Activated T-cell treated with anti-CD3 and anti-CD28 coated beads, Interleukin-2, amount 50 U/mL, for 4 hours (primary cell): ENCODE measurements at regions not wholly inside any gene's neighbourhood (a gene's known extent, or its start where the extent isn't known, plus 50 kb on each side); places are given as distances from the start of the nearest gene placed in this dataset.
A peak's percentile ranks its signal among the peaks of the same experiment; 100 is the strongest.
"Not testable (repeated sequence)": the region's sequence is repeated elsewhere in the genome, so short reads cannot be mapped to it uniquely, and the experiment has no call there.

Source experiments
- ATAC-seq, 2 donors: fragments of 200-7000 bp; cut with Tn5 transposase; one replicate each; pipeline ENCODE4 v1.10.0; 2021
- DNase-seq: peaks from one replicate; pipeline ENCODE4 v3.0.0-alpha.2; 2020
- H3K27me3 Mint-ChIP-seq: one replicate; pipeline ENCODE4 v1.8.0; 2021; ENCODE audit warnings: low read depth, mixed read lengths
- H3K36me3 Mint-ChIP-seq: one replicate; pipeline ENCODE4 v1.8.0; 2022; ENCODE audit warnings: mixed read lengths; ENCODE audit not compliant: insufficient read depth
- H3K4me1 Mint-ChIP-seq: one replicate; pipeline ENCODE4 v1.8.0; 2021; ENCODE audit warnings: low read depth, mixed read lengths
- H3K4me3 Mint-ChIP-seq: one replicate; pipeline ENCODE4 v1.8.0; 2021; ENCODE audit warnings: mild to moderate bottlenecking, moderate library complexity, mixed read lengths
- H3K9me3 Mint-ChIP-seq: one replicate; pipeline ENCODE4 v1.8.0; 2021; ENCODE audit warnings: mixed read lengths

DNA sequence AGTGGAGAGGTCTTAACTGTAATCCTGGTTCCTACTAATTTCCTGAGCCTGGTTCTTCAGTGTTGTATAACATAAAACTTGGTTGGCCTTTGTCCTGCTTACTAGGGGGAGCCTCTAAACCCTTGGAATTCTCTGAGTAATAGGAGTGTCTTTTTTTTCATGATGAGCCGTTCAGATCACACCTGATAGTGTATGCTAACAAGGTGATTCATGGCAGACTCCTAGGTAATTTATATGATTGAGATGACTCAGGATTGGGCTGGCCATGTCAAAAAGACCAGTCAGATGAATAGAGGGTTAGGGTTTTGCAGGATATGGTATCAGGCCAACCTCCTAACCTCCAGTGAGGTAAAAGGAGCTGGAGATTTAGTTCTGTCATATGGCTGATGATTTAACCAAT, 135.8 kb upstream of the KLF12 start:
- Mint-ChIP-seq H3K4me1 (peaks cover 25% of the 10 kb centered on the region), H3K4me3 (no peak overlapping the region), H3K36me3 (peaks cover 17% of the 10 kb centered on the region), H3K27me3 (no peaks in the 10 kb centered on the region), H3K9me3 (peaks cover 16% of the 10 kb centered on the region)
- DNase-seq (no peak), ATAC-seq (peak in 1 of 2 donors; percentile 27)

DNA sequence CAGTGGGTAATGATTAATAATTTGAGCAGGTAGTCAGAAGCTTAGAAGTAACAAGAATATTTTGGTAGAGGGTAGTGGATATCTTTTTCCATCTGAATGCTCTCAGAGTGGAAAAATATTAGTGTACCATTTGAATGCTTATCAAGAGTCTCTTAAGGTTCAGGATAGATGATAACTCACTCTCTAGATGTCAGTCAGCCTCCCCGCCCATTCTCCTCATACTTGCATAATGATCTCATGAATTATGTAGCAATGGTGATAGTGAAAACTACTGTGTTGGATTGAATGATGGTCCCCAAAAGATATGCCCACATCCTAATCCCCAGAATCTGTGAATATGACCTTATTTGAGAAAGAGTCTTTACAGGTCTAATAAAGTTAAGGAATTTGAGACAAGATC, 132.7 kb upstream of the KLF12 start:
- H3K36me3 Mint-ChIP-seq = peaks cover 18% of the 10 kb centered on the region
- H3K27me3 Mint-ChIP-seq = no peaks in the 10 kb centered on the region
- no peak overlapping the region for H3K4me3 Mint-ChIP-seq
- DNase-seq (no peak), ATAC-seq (no peak)
- H3K9me3 Mint-ChIP-seq = peaks cover 23% of the 10 kb centered on the region
- peaks cover 4% of the 10 kb centered on the region for H3K4me1 Mint-ChIP-seq

DNA sequence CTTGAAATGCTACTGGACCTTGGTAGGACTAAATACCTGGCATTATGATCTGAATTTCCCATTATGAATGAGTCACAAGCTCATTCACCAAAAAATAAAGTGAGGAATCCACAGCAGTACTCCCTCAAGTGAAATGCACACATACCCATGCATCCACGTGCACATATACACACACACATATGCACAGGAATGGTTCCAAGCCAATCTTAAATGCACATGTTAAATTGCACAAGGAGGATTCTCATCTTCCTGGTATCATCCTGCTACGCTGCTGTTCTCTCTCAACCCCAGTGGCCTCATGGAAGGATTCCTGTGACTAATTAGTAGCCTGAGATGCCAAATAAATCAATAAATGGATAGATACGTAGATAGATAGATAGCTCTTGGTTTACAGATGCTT, 132.1 kb upstream of the KLF12 start:
- peaks cover 4% of the 10 kb centered on the region for H3K4me1 Mint-ChIP-seq
- H3K27me3 Mint-ChIP-seq = no peaks in the 10 kb centered on the region
- H3K36me3 Mint-ChIP-seq = peaks cover 16% of the 10 kb centered on the region
- H3K9me3 Mint-ChIP-seq = peaks cover 23% of the 10 kb centered on the region
- no peak overlapping the region for H3K4me3 Mint-ChIP-seq
- DNase-seq = no peak
- ATAC-seq = no peak

DNA sequence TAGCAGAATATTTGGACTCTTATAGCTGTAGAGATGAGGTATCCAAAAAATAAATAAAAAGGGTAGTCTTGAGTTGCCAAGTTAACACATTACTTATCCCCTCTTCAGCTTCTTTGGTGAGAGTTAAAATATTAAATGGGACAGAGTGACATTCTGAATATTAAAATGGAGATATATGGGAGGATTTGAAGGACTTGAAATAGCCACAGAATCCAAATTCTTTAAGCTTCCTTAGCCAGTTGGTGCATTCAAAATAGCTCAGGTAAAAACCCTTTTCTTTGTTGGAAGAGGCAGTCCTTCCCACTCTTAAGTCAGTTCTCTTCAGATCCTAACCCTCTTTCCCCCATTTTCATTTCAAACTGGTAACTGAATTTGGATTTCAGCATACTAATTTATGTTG, 130.1 kb upstream of the KLF12 start:
- no peaks in the 10 kb centered on the region for H3K27me3 Mint-ChIP-seq
- H3K4me1 Mint-ChIP-seq = peaks cover 8% of the 10 kb centered on the region
- DNase-seq = no peak
- H3K9me3 Mint-ChIP-seq = peaks cover 23% of the 10 kb centered on the region
- H3K4me3 Mint-ChIP-seq = no peak overlapping the region
- no peak for ATAC-seq
- peaks cover 9% of the 10 kb centered on the region for H3K36me3 Mint-ChIP-seq

DNA sequence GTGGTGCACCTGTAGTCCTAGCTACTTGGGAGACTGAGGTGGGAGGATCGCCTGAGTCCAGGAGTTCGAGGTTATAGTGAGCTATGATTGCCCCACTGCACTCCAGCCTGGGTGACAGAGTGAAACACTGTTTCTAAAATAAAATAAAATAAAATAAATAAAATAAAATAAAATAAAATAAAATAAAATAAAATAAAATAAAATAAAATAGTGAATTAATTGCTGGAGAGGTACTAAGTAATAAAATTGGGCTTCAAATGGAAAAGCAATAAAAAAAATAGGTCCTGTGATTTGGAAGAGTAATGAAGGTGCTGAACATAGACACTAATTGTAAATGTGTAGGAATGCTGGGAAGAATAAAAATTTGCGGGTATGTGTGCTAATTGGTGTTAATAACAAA, 126.2 kb upstream of the KLF12 start:
- H3K4me3 Mint-ChIP-seq, DNase-seq, ATAC-seq, H3K27me3 Mint-ChIP-seq: not testable (repeated sequence)
- peaks cover 13% of the 10 kb centered on the region for H3K9me3 Mint-ChIP-seq
- H3K36me3 Mint-ChIP-seq = peaks cover 11% of the 10 kb centered on the region
- H3K4me1 Mint-ChIP-seq = peaks cover 43% of the 10 kb centered on the region

DNA sequence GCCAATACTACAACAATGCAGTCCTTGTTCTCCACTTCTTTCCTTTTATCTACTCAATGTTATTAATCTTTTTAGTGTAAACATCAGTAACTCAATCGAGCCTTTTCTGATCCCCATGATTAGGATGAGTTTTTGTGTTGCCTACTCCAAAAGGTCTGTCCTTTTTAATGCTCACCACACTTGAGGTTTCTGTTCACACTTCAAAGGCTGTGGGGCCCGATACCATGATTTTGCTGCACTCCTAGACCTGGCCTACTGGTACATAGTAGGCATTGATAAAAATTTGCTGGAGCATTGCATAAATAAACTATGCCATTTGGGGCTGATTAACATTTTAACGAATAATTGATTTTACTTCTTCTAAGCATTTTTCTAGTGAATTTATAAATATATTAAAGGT, 125.4 kb upstream of the KLF12 start:
- ATAC-seq = no peak
- Mint-ChIP-seq H3K4me3 (no peak overlapping the region), H3K36me3 (peaks cover 9% of the 10 kb centered on the region), H3K27me3 (no peaks in the 10 kb centered on the region), H3K4me1 (peaks cover 46% of the 10 kb centered on the region), H3K9me3 (peaks cover 9% of the 10 kb centered on the region)
- DNase-seq = no peak

DNA sequence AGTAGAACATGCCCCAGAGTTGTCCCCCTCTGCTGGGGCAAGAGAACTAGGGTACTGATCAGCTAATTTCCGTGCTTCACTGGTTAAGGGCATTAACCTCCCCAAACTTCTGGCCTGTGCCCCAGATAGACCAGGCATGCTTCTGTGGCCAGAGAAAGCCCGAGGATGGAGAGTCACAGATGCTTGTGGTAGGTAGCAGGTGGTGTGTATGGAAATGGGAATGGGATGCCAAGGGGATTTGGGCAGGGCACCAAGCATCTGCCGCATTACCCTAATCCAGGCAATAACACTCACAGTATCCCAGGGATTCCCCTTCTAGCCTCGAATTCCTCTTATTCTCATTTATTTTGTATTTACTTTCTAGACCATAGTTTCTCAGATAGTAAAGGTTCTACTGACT, 124.8 kb upstream of the KLF12 start:
- Mint-ChIP-seq H3K4me3 (no peak overlapping the region), H3K36me3 (peaks cover 9% of the 10 kb centered on the region), H3K9me3 (peaks cover 5% of the 10 kb centered on the region), H3K27me3 (no peaks in the 10 kb centered on the region), H3K4me1 (peaks cover 52% of the 10 kb centered on the region)
- DNase-seq (no peak), ATAC-seq (no peak)

DNA sequence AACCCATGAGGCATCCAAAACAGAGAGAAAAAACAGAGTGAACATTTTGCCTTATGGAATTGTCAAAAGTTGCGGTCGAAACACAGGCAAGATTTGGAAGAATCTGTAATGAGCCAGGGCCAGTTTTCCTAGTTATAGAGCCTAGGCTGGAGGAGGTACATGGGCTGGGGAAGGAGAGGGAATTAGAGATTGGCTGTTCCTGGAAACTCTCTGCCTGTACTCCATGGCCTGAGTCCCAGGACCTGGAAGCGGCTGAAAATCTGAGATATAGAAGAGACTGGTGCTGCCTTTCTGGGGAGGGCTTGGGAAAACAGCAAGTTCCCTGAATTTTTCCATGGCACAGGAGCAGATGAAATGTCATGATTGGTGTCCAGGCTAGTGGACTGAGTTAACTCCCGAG, 122.8 kb upstream of the KLF12 start:
- ATAC-seq (no peak), DNase-seq (no peak)
- no peaks in the 10 kb centered on the region for H3K27me3 Mint-ChIP-seq
- peaks cover 72% of the 10 kb centered on the region for H3K4me1 Mint-ChIP-seq
- no peaks in the 10 kb centered on the region for H3K9me3 Mint-ChIP-seq
- H3K36me3 Mint-ChIP-seq = peaks cover 9% of the 10 kb centered on the region
- no peak overlapping the region for H3K4me3 Mint-ChIP-seq

DNA sequence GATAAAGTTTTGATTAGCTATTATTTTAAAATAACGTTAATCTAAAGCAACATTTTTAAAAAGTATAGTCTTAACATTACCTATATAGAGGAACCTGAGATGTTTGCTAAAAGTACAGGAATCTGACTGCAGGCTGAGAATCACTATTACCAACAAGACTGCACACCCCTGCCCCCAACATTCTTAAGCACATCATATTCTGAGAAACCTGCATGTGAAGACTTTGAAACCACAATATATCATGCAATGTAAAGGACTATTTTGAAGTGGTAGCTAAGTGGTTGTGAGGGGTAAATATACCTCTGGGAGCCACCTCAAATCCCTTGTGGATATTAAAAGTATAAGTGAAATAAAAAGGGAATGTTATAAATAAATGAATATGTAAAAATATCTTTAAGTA, 119.0 kb upstream of the KLF12 start:
- ATAC-seq (peak in 1 of 2 donors; percentile 54), DNase-seq (no peak)
- H3K4me3 Mint-ChIP-seq = no peak overlapping the region
- H3K9me3 Mint-ChIP-seq = no peaks in the 10 kb centered on the region
- H3K4me1 Mint-ChIP-seq = peaks cover 88% of the 10 kb centered on the region
- no peaks in the 10 kb centered on the region for H3K27me3 Mint-ChIP-seq
- H3K36me3 Mint-ChIP-seq = peaks cover 14% of the 10 kb centered on the region

DNA sequence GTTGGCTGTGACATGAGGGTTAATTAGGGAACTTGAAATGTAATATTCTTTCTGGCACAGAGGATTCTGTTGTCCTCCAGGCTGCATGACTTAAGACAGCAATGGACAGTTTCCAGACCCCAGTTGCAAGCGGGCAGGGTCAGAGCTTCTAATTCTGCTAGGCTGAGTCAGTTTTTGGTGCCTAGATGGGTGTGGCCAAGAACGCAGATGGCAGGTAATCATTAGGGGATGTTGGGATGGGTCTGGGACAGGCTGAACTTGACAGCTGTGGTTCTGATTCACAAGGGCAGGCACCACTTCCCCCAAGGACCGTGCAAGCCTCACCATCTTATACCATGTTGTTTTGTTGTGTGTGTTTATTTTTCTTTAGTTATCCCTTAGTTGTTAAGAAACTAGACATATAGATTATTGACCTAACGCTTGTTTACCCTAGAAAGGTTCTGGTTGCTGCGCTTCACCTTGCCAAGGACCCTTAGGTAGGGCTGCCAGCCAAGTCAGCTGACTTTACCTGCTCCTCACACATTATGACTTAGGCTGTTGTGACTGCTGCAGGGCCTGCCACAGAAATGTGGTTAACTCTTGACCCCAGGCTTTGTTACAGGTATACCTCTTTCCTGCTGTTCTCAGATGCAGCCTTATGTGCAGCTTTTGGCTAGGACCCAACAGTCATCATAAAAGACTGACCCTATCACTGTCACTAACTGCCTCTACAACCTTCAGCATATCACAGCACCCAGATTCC, 117.7 kb upstream of the KLF12 start:
- no peak overlapping the region for H3K4me3 Mint-ChIP-seq
- no peaks in the 10 kb centered on the region for H3K9me3 Mint-ChIP-seq
- H3K4me1 Mint-ChIP-seq = peaks cover 86% of the 10 kb centered on the region
- DNase-seq = no peak
- no peaks in the 10 kb centered on the region for H3K27me3 Mint-ChIP-seq
- H3K36me3 Mint-ChIP-seq = peaks cover 11% of the 10 kb centered on the region
- no peak for ATAC-seq

DNA sequence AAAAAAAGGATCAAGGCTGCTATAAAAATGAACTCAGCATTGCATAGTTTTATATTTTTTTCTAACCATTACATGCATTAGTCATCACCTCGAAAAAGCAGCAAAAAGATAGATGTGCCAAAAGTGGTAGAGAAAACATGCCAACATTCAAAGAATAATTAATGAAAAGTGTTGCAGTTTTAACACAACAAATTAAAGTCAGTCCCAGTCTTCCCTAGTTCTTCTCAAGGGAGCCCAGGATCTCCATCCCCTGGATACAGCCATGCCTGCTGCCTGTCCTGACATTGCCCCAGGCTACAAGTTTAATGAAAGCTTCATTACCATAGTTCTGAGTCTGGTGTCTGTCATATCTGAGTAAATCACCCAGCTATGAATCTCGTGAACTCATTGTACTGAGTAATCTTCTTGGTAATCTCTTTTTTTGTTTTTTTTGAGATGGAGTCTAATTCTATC, 116.6 kb upstream of the KLF12 start:
- DNase-seq = no peak
- peak; percentile 70 to 71 for ATAC-seq
- Mint-ChIP-seq H3K4me3 (no peak overlapping the region), H3K9me3 (no peaks in the 10 kb centered on the region), H3K36me3 (peaks cover 5% of the 10 kb centered on the region), H3K27me3 (no peaks in the 10 kb centered on the region), H3K4me1 (peaks cover 88% of the 10 kb centered on the region)

DNA sequence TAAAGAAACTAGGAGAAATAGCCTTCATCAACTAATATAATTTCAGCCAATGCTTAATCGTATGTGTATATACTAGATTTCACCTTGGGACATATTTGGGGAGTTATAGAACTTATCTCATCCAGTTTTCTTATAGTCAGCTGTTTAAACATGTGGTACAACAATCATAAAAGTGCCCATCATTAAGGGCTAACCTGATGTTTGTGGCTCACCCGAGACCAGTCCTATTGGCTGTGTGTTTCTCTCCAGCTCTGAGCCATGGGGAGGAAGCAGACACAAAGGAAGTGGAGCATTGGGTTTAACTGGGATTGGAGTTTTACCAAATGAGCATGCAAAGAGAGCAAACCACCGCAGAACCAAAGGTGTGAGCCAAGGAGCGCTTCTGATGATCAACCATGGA, 114.3 kb upstream of the KLF12 start:
- Mint-ChIP-seq H3K27me3 (no peaks in the 10 kb centered on the region), H3K9me3 (no peaks in the 10 kb centered on the region), H3K4me1 (peaks cover 95% of the 10 kb centered on the region), H3K36me3 (peaks cover 5% of the 10 kb centered on the region), H3K4me3 (no peak overlapping the region)
- DNase-seq (no peak), ATAC-seq (no peak)

DNA sequence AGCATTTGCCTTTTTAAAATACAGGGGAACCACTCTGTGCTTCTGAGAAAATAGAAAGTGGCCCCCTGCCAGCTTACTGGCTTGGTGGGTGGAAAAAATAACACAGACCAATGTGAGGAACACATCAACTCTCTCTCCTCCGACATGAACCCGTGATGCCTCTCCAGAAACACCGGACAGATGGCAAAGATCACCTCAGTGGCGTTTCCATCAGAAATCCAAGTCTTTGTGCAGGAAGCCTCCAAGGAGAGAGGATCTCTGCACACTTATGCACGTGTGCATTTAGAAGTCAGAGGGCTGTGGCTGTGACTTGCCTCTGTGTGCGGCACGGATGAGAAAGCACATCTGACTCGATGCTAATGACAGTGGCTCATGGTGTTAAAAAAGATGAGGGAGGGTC, 112.3 kb upstream of the KLF12 start:
- peaks cover 94% of the 10 kb centered on the region for H3K4me1 Mint-ChIP-seq
- H3K4me3 Mint-ChIP-seq = peak overlapping the region; percentile 58
- H3K36me3 Mint-ChIP-seq = peaks cover 9% of the 10 kb centered on the region
- peaks cover 3% of the 10 kb centered on the region for H3K9me3 Mint-ChIP-seq
- no peaks in the 10 kb centered on the region for H3K27me3 Mint-ChIP-seq
- DNase-seq (peak; percentile 36), ATAC-seq (peak in 1 of 2 donors; percentile 4)

DNA sequence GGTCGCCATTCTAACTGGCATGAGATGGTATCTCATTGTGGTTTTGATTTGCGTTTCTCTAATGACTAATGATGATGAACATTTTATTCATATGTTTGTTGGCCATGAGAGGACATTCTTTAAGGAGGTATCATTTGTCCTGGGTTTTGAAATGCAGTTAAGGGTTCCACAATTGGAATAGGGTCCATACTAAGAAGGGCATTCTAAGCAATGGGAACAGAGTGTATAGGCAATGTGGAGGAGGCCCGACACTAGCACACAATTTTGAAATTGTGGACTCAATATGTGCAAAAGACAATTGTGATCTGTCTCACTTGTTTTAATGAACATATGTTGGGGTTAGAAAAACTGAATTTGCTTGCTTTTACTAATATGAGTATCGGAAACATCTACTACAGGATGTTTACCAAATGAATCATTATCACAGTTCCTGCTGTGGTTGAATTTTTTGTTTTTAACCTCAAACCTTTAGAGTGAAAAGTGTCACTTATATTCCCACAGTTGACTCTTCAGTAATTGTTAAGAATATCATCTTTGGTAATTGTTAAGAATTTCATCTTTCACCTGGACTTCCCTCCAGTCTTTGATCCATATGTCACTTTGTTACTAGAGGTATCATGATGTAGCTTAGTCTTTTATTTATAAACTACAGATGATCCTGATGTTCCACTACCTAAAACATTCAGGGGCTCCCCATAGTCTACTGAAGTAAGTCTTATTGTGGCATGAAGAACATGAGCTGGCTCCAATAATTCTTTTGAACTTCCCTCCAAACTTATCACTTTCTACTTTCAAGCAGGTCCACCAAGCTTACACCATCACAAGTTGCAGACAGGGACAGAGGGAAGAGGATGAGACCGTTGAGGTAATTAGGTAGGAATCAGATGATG, 109.7 kb upstream of the KLF12 start:
- peaks cover 3% of the 10 kb centered on the region for H3K9me3 Mint-ChIP-seq
- no peaks in the 10 kb centered on the region for H3K27me3 Mint-ChIP-seq
- ATAC-seq (peak; percentile 78 to 82), DNase-seq (no peak)
- H3K4me1 Mint-ChIP-seq = peaks cover 72% of the 10 kb centered on the region
- peak overlapping the region; percentile 54 for H3K4me3 Mint-ChIP-seq
- H3K36me3 Mint-ChIP-seq = peaks cover 4% of the 10 kb centered on the region

DNA sequence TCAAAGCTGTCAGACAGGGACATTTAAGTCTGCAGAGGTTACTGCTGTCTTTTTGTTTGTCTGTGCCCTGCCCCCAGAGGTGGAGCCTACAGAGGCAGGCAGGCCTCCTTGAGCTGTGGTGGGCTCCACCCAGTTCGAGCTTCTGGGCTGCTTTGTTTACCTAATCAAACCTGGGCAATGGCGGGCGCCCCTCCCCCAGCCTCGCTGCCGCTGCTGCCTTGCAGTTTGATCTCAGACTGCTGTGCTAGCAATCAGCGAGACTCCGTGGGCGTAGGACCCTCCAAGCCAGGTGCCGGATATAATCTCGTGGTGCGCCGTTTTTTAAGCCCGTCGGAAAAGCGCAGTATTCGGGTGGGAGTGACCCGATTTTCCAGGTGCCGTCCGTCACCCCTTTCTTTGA, 107.1 kb upstream of the KLF12 start:
- ATAC-seq, H3K27me3 Mint-ChIP-seq, H3K9me3 Mint-ChIP-seq, H3K36me3 Mint-ChIP-seq, DNase-seq, H3K4me3 Mint-ChIP-seq: not testable (repeated sequence)
- peaks cover 50% of the 10 kb centered on the region for H3K4me1 Mint-ChIP-seq
